Peyer's patch (tissue), 4 donors: ENCODE measurements at regions not wholly inside any gene's neighbourhood (a gene's known extent, or its start where the extent isn't known, plus 50 kb on each side); places are given as distances from the start of the nearest gene placed in this dataset.

Source experiments
- POLR2A ChIP-seq, 2 donors: fragments of 450-650 bp; IDR thresholded peaks; one replicate each; pipeline ENCODE4 v1.5.1; 2017; ENCODE audit warnings: antibody characterized with exemption in 2 of 2, mild to moderate bottlenecking in 2 of 2, moderate library complexity in 2 of 2
- TF ChIP-seq, protein P1 (sequence below), 6 experiments: fragments of 450-650 bp in 4 of 6; fragments of 200-600 bp in 2 of 6; sonication (generic) in 1 of 6; IDR thresholded peaks; one replicate each; pipeline ENCODE4 v1.5.1; 2017 to 2019; ENCODE audit warnings: antibody characterized with exemption in 6 of 6, mild to moderate bottlenecking in 3 of 6, moderate library complexity in 1 of 6

DNA sequence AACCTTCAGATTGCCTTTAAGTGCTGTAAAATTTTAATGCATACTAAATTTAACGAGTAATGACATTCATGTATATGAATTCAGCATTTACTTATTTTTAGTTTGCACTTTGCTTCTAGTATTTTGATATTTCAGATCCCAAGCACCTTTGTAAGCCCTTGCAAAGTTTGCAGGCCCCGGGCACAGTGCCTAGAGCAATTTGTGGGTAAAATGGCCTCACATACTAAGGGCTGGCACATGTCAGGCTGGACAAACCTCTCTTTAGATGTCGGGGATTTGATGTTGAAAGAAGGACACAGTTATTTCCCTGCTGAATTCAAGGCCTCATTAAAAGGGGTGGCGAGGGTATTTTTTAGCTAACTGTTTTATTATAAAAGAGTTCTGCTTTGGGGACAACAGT is 270.3 kb upstream of the HABP2 start:
- TF ChIP-seq, protein P1, sequence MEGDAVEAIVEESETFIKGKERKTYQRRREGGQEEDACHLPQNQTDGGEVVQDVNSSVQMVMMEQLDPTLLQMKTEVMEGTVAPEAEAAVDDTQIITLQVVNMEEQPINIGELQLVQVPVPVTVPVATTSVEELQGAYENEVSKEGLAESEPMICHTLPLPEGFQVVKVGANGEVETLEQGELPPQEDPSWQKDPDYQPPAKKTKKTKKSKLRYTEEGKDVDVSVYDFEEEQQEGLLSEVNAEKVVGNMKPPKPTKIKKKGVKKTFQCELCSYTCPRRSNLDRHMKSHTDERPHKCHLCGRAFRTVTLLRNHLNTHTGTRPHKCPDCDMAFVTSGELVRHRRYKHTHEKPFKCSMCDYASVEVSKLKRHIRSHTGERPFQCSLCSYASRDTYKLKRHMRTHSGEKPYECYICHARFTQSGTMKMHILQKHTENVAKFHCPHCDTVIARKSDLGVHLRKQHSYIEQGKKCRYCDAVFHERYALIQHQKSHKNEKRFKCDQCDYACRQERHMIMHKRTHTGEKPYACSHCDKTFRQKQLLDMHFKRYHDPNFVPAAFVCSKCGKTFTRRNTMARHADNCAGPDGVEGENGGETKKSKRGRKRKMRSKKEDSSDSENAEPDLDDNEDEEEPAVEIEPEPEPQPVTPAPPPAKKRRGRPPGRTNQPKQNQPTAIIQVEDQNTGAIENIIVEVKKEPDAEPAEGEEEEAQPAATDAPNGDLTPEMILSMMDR (IDR thresholded peaks at IDR 0.05) = no peak
- no peak for TF ChIP-seq POLR2A (IDR thresholded peaks at IDR 0.05)
